ENCODE measurements at regions not wholly inside any gene's neighbourhood (a gene's known extent, or its start where the extent isn't known, plus 50 kb on each side); places are given as distances from the start of the nearest gene placed in this dataset.

- DNase-seq, result no peak
Measured at GRCh38 chr11:39288011-39288410, 2171.4 kb downstream of the LRRC4C start.

- DNase-seq, result no peak
Measured at GRCh38 chr11:39268176-39268690, 2191.2 kb downstream of the LRRC4C start.

GRCh38 chr11:39255648-39256047 is 2203.8 kb downstream of the LRRC4C start:
- no peak for DNase-seq

- no peak for DNase-seq
Measured at GRCh38 chr11:39249566-39250365, 2209.7 kb downstream of the LRRC4C start.

GRCh38 chr11:39247570-39248137 is 2211.8 kb downstream of the LRRC4C start:
- DNase-seq, result no peak

- no peak for DNase-seq
Measured at GRCh38 chr11:39239553-39239952, 2219.9 kb downstream of the LRRC4C start.

- DNase-seq, result no peak
Measured at GRCh38 chr11:39236916-39237315, 2222.5 kb downstream of the LRRC4C start.

- DNase-seq, result no peak
Measured at GRCh38 chr11:39221550-39222138, 2237.8 kb downstream of the LRRC4C start.

GRCh38 chr11:39220501-39221230 is 2238.8 kb downstream of the LRRC4C start:
- DNase-seq, result no peak

- no peak for DNase-seq
Measured at GRCh38 chr11:39220069-39220468, 2239.4 kb downstream of the LRRC4C start.

GRCh38 chr11:39209981-39210380 is 2249.5 kb downstream of the LRRC4C start:
- no peak for DNase-seq

GRCh38 chr11:39205236-39205995 is 2254.0 kb downstream of the LRRC4C start:
- no peak for DNase-seq

- DNase-seq, result no peak
Measured at GRCh38 chr11:39192671-39193070, 2266.8 kb downstream of the LRRC4C start.

- DNase-seq, result no peak
Measured at GRCh38 chr11:39190751-39191150, 2268.7 kb downstream of the LRRC4C start.

GRCh38 chr11:39177678-39178077 is 2281.8 kb downstream of the LRRC4C start:
- DNase-seq, result no peak

- DNase-seq, result no peak
Measured at GRCh38 chr11:39174965-39175364, 2284.5 kb downstream of the LRRC4C start.

- no peak for DNase-seq
Measured at GRCh38 chr11:39174196-39174595, 2285.3 kb downstream of the LRRC4C start.

- DNase-seq, result no peak
Measured at GRCh38 chr11:39165021-39165420, 2294.4 kb downstream of the LRRC4C start.

- DNase-seq, result no peak
Measured at GRCh38 chr11:39149214-39149613, 2310.2 kb downstream of the LRRC4C start.

GRCh38 chr11:39145346-39145745 is 2314.1 kb downstream of the LRRC4C start:
- no peak for DNase-seq

GRCh38 chr11:39144351-39145130 is 2314.9 kb downstream of the LRRC4C start:
- no peak for DNase-seq

GRCh38 chr11:39139581-39139980 is 2319.9 kb downstream of the LRRC4C start:
- DNase-seq, result no peak
